HG03469 (cell line): ENCODE measurements at regions not wholly inside any gene's neighbourhood (a gene's known extent, or its start where the extent isn't known, plus 50 kb on each side); places are given as distances from the start of the nearest gene placed in this dataset.

Experiments used
- ATAC-seq: cut with Tn5 transposase; IDR thresholded peaks from one replicate; pipeline ENCODE4 v1.9.1; 2021; ENCODE audit warnings: mild to moderate bottlenecking, moderate library complexity, moderate number of reproducible peaks; ENCODE audit not compliant: unreplicated experiment

DNA sequence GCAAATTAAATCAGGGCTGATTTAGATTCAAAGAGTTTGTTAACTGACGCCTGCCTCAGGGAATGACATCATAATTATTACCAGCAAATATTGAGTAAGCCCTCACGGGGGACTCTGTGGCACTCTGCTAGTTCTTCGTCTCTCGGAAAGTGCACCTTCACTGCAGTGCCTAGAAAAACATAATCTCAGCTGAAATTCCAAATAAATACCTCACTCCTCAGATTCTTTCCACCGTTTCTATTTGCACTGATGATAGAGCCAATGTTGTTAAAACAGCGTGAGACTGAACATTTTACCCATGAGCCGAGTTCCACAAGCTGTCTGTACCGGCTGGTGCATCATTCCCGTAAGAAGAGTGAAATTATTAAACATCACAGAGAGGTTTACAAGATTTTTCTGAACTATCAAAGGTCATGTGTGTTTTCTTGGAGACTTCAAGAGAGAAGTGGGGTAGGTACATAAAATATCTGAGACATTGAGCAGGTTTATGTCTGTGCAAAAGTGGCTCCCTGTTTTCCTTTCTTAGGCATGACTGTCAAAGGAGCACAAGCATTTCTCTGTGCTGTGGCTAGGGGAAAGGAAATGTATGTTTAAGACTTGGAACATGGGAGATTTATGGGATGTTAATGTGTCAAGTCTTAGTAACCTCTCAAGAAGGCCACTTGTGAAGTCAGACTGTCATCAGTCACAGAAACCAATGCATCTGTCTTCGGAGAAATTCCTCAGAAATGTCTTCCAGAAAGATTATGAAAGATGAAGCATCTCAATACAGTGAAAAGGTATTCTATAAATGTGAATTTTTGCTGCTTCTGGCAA, 119.6 kb downstream of the CBLL2 start:
- ATAC-seq: no peak

DNA sequence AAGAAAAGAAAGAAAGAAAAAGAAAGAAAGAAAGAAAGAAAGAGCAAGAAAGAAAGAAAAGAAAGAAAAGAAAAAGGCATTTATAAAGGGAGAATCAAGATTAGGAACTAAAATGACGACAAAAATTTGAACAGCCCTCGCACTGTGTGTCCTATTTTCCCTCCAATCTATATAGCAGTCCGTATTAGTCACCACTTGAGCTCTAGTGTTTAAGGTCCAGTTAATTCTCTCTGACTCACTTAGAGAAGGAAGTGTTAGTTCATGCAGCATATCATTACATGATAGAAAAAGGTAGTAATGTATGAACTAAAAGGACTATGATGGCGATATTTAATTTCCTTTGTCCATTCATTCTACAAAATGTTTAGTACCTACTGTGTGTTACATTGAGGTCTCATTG, 122.7 kb downstream of the CBLL2 start:
- ATAC-seq: no peak

- ATAC-seq: no peak
Observed at GRCh38 chrX:22396408-22396807, 123.7 kb downstream of the CBLL2 start.

DNA sequence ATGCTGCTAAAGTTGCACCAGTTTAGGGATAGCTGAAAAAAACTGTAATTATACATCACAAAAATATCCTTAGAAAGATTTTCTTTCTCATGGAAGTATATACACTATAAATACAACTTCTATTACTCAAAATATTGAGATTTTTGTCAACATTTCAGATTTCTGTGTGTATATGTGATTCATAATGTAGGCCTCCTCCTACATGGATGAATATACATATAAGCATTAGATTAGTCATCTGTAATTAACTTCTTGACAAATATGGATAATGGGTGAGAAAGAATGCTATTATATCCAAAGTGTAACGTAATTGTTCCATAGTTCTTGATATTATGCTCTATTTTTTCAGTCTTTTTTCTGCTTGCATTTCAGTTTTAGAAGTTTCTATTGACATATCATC, 124.9 kb downstream of the CBLL2 start:
- ATAC-seq: no peak

DNA sequence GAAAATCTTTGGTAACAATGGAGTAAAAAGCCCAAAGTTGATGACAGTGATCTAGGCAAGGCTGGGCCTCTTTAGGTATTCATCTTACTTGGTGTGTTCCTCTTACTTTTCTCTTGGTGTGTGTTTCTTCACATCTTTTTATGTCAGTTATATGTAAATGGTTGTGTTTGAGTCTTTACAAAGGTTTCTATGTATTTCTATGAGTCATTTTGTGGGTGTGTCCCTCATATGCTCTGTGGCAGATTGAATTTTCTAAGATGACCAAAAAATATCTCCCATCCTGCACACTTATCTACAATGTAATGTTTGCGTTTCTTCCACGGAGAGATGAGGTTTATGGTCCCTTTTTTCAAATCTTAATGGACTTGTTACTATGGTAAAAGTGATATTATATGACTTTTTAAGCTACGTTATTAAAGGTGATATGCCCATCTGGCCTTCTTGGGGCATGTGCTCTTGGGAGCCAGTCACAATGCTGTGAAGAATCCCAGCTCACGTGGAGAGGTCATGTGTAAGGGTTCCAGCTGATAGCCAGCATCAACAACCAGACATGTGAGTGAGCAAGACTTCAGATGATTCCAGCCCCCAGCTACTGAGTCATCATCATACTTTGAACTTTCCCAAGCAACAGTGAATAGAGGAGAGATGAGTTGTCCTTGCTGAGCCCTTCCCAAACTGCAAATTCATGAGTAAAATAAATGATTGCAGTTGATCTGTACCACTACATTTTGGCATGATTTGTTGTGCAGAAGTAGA, 126.9 kb downstream of the CBLL2 start:
- ATAC-seq: no peak

DNA sequence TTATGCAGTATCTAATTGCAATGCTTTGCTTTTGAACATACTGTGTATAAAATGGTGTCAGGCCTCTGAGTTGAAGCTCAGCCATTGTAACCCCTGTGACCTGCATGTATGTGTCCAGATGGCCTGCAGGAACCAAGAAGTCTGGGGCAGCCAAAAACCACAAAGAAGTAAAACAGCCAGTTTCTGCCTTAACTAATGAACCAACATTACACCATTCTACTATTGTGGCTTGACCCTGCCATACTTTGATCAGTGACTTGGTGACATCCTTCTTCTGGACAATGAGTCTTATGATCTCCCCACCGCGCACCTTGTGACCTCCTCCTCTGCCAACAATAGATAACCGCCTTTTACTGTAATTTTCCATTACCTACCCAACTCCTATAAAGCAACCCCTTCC, 131.6 kb downstream of the CBLL2 start:
- no peak for ATAC-seq

GRCh38 chrX:22406201-22406737, 133.6 kb downstream of the CBLL2 start:
- no peak for ATAC-seq

GRCh38 chrX:22409418-22409817, 136.7 kb downstream of the CBLL2 start:
- ATAC-seq: no peak

GRCh38 chrX:22424122-22424915, 151.6 kb downstream of the CBLL2 start:
- no peak for ATAC-seq

DNA sequence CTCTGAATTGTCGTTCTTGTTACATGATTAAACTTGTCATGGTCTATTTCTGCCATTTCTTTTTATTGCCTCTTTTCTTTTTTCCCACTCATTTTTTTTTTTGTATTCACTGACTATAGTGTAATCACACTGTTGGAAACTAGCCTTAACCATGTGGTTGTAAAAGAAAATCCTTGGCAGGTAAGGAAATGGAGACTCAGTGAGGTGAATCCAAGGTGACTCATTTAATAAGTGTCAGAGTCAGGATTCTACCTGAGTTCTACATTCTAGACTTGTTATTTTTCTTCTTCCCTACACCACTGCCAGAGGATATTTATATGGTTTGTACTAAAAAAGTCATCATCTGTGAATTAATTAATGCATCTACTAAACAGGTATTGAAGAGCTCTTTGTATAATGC, 152.2 kb downstream of the CBLL2 start:
- ATAC-seq: no peak

GRCh38 chrX:22429704-22430103, 157.0 kb downstream of the CBLL2 start:
- no peak for ATAC-seq

GRCh38 chrX:22430701-22431100, 158.0 kb downstream of the CBLL2 start:
- ATAC-seq: no peak

GRCh38 chrX:22433292-22434070, 160.8 kb downstream of the CBLL2 start:
- ATAC-seq: no peak

GRCh38 chrX:22445880-22446279, 173.2 kb downstream of the CBLL2 start:
- no peak for ATAC-seq

DNA sequence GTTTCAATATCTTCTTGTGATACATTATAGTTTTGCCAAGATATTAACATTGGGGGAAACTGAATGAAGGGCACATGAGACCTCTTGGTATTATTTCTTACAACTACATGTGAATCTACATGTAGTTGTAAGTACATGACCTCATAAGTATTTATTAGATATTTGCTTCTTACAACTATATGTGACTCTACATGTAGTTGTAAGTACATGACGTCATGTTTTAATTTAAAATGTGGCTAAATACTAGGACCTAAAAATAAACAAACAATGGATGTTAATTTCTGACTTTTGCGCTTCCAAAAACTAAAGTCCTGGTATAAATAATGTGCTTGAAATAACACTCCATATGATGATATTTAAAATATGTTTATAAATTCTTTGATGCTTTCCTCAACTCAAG, 190.2 kb downstream of the CBLL2 start:
- ATAC-seq: no peak

DNA sequence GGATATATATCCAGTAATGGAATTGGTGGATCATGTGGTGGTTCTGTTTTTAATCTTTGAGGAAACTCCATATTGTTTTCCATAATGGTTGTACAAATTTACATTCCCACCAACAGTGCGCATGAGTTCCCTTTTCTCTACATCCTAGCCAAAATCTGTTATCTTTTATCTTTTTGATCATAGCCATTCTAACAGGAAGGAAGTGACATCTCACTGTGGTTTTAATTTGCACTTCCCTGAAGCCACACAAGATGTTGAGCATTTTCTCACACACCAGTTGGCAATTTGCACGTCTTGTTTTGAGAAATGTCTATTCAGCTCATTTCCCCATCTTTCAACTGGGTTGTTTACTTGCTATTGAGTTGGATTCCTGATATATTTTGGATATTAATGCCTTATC, 194.9 kb downstream of the CBLL2 start:
- no peak for ATAC-seq

DNA sequence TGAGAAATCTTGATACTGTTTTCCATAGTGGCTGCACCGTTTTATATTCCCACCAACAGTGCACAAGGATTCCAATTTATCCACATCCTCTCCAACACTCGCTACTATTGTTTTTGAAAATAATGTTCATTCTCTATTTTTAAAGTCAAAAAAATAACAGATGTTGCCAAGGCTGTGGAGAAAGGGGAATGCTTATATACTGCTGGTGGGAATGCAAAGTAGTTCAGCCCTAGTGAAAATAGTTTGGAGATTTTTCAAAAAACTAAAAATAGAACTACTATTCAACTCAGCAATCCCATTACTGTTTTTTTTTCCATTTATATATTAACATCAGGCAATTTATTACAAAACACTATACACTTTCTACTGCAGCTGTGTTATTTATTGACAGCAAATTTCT, 208.7 kb downstream of the CBLL2 start:
- ATAC-seq: no peak

- no peak for ATAC-seq
Observed at GRCh38 chrX:22486296-22486695, 213.6 kb downstream of the CBLL2 start.

DNA sequence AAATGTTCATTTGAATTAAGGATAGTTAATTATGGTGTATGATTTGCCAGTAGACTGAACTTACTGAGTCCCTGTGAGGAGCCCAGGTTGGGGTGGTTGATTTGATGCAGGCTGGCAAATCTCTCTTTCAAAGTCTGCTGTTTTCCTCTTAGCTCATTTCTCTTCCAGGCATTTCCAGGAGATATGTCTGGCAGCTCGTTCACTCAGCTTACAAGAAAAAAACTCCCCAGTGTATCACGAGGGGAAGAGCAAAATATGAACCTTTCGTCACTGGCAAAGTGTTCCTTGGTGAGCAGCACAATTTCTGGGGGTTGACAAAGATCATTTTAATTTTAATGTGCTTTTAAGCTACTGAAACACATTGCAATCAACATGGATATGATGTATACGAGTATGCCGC, 244.2 kb downstream of the CBLL2 start:
- ATAC-seq: no peak

DNA sequence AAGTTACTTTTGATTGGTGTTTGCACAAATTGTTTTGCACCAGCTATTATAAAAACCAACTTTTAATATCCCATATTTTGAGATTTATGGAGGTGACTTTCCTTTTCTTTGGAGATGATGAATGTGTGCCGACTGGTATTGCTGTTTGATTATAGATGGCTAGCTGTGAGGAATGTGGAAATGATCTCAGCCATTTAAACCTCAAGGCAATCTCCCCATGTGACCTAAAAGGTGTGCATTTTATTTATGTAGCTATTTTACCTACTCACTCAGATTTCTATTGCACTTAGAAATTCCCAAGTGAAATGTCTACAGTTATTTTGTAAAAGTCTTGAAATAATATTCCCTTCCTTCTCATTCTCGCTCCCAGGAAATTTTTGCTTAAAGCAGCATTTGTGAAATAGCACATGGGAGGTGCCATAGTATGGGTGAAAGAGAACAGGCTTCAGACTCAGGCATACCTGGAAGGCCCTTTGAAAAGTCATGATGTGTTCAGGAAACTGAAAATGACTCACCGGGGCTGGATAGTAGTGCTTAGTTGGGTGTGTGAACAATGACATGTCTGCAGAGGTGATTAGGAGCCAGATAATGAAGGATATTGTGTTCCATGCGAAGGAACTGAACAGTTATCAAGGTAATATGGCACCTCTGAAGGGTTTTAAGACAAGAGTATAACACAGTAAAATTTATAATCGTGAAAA, 247.6 kb downstream of the CBLL2 start:
- no peak for ATAC-seq
